ENCODE measurements at regions not wholly inside any gene's neighbourhood (a gene's known extent, or its start where the extent isn't known, plus 50 kb on each side); places are given as distances from the start of the nearest gene placed in this dataset.

GRCh38 chr6:120945905-120946594 lies 388.2 kb downstream of the TBC1D32 start:
- TF ChIP-seq TAF1 (IDR thresholded peaks at IDR 0.05; ENCODE audit: borderline replicate concordance, insufficient read depth, low read length) (no peak), SIN3A (IDR thresholded peaks at IDR 0.05; ENCODE audit: borderline replicate concordance, insufficient read depth, low read length) (no peak), POLR2AphosphoS5 (IDR thresholded peaks at IDR 0.05; ENCODE audit: low read depth, low read length) (no peak)
- TF ChIP-seq, protein P1, sequence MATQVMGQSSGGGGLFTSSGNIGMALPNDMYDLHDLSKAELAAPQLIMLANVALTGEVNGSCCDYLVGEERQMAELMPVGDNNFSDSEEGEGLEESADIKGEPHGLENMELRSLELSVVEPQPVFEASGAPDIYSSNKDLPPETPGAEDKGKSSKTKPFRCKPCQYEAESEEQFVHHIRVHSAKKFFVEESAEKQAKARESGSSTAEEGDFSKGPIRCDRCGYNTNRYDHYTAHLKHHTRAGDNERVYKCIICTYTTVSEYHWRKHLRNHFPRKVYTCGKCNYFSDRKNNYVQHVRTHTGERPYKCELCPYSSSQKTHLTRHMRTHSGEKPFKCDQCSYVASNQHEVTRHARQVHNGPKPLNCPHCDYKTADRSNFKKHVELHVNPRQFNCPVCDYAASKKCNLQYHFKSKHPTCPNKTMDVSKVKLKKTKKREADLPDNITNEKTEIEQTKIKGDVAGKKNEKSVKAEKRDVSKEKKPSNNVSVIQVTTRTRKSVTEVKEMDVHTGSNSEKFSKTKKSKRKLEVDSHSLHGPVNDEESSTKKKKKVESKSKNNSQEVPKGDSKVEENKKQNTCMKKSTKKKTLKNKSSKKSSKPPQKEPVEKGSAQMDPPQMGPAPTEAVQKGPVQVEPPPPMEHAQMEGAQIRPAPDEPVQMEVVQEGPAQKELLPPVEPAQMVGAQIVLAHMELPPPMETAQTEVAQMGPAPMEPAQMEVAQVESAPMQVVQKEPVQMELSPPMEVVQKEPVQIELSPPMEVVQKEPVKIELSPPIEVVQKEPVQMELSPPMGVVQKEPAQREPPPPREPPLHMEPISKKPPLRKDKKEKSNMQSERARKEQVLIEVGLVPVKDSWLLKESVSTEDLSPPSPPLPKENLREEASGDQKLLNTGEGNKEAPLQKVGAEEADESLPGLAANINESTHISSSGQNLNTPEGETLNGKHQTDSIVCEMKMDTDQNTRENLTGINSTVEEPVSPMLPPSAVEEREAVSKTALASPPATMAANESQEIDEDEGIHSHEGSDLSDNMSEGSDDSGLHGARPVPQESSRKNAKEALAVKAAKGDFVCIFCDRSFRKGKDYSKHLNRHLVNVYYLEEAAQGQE (IDR thresholded peaks at IDR 0.05; ENCODE audit: insufficient read depth in 1 of 2, low read depth in 2 of 2, low read length in 2 of 2): no peak

DNA sequence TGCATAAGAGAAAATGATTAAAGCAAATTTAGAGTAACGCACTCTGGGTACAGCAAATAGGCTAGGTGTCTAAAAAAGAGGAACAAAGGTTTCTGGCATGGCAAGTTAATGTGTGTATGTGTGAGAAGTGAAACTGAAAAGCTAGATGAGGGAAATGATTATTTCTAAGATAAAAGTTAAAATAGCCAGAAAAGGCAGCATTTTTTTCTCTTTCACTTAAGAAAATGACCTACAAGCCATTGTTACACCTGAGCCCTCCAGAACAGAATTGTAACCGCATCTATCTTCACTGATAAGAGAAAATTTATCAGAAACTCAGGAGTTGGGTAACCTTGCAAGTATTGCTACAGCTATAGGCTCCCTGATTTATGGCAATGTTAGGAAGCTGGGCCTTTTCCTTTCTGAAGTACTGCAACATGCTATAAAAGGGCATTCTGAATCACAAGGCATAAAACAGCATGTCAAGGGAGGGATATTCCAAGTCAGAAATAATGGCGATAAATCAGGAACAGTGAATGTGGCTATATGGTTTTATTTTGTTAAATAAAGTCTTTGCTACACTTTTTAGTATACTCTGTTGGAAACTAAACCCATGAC lies 395.3 kb downstream of the TBC1D32 start:
- TF ChIP-seq SIN3A (IDR thresholded peaks at IDR 0.05; ENCODE audit: borderline replicate concordance, insufficient read depth, low read length) (no peak), FOXP2 (optimal IDR thresholded peaks at IDR 0.05; ENCODE audit: borderline replicate concordance, extremely low read depth, extremely low read length, insufficient read depth) (no peak), TAF1 (IDR thresholded peaks at IDR 0.05; ENCODE audit: borderline replicate concordance, insufficient read depth, low read length) (no peak), POLR2AphosphoS5 (IDR thresholded peaks at IDR 0.05; ENCODE audit: low read depth, low read length) (no peak)
- TF ChIP-seq, protein P1 (IDR thresholded peaks at IDR 0.05; ENCODE audit: insufficient read depth in 1 of 2, low read depth in 2 of 2, low read length in 2 of 2): no peak

DNA sequence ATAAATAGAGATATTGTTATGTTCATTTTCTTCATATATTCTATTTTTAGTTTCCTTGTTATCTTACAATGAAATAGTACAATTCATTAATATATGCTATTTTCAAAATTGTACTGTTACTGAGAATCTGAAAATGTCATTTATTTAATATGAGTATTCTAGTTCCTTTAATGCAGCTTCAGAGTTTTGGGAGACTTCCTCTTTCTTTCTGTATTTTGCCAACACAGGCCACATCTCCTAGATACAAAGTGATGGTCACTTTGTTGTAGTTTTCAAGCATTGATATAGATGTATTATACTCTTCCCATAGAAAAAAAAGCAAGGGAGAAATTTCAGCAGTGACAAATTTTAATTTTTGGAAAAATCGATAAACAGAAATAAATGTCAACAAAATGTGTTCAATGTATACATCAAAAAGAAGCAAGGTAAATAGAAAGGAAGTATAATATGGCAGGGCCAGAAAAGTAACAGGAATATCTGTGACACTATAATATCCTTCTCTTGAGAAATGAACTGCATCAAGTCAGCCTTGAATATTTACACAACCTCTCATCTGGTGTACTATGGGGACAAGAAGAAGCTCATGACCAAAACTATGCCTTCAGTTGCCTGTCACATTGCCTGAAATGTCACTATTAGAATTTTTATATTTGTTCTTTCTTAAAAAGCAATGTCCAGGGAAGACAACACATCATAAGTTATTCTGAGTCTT lies 396.0 kb downstream of the TBC1D32 start:
- TF ChIP-seq, protein P1 (IDR thresholded peaks at IDR 0.05; ENCODE audit: insufficient read depth in 1 of 2, low read depth in 2 of 2, low read length in 2 of 2): no peak
- TF ChIP-seq SIN3A (IDR thresholded peaks at IDR 0.05; ENCODE audit: borderline replicate concordance, insufficient read depth, low read length) (no peak), TAF1 (IDR thresholded peaks at IDR 0.05; ENCODE audit: borderline replicate concordance, insufficient read depth, low read length) (no peak), POLR2AphosphoS5 (IDR thresholded peaks at IDR 0.05; ENCODE audit: low read depth, low read length) (no peak), FOXP2 (optimal IDR thresholded peaks at IDR 0.05; ENCODE audit: borderline replicate concordance, extremely low read depth, extremely low read length, insufficient read depth) (no peak)

- TF ChIP-seq, protein P1 (IDR thresholded peaks at IDR 0.05; ENCODE audit: insufficient read depth in 1 of 2, low read depth in 2 of 2, low read length in 2 of 2): no peak
- TF ChIP-seq FOXP2 (optimal IDR thresholded peaks at IDR 0.05; ENCODE audit: borderline replicate concordance, extremely low read depth, extremely low read length, insufficient read depth): no peak
- TF ChIP-seq TAF1 (IDR thresholded peaks at IDR 0.05; ENCODE audit: borderline replicate concordance, insufficient read depth, low read length): no peak
- no peak for TF ChIP-seq SIN3A (IDR thresholded peaks at IDR 0.05; ENCODE audit: borderline replicate concordance, insufficient read depth, low read length)
- no peak for TF ChIP-seq POLR2AphosphoS5 (IDR thresholded peaks at IDR 0.05; ENCODE audit: low read depth, low read length)
These were observed 398.4 kb downstream of the TBC1D32 start for GRCh38 chr6:120935908-120936307.

Measured in PFSK-1 (cell line).